Left ventricle myocardium inferior (tissue), 1 donor: ENCODE measurements at regions not wholly inside any gene's neighbourhood (a gene's known extent, or its start where the extent isn't known, plus 50 kb on each side); places are given as distances from the start of the nearest gene placed in this dataset.

Source experiments
- DNase-seq: peaks from one replicate; pipeline ENCODE4 v3.0.0-alpha.2; 2020
- H3K27ac ChIP-seq: fragments of 200-600 bp; replicated peaks from 2 replicates; pipeline ENCODE4 v1.8.0; 2021
- H3K27me3 ChIP-seq: fragments of 200-600 bp; 2 replicates; pipeline ENCODE4 v1.8.0; 2021; ENCODE audit warnings: low read depth
- H3K36me3 ChIP-seq: fragments of 200-600 bp; 2 replicates; pipeline ENCODE4 v1.8.0; 2021
- H3K4me1 ChIP-seq: fragments of 200-600 bp; 2 replicates; pipeline ENCODE4 v1.8.0; 2021
- H3K4me3 ChIP-seq: fragments of 200-600 bp; 2 replicates; pipeline ENCODE4 v1.8.0; 2021; ENCODE audit warnings: mild to moderate bottlenecking, moderate library complexity
- H3K9me3 ChIP-seq: fragments of 200-600 bp; replicated peaks from 2 replicates; pipeline ENCODE4 v1.8.0; 2021
- intact Hi-C: fragments of 100-400 bp; cut with micrococcal nuclease; formaldehyde crosslinking; loops from one replicate; pipeline ENCODE4 v1.11.0; 2022
- TF ChIP-seq, protein P1 (sequence below): fragments of 200-600 bp; IDR thresholded peaks from 2 replicates; pipeline ENCODE4 v1.8.0; 2021; ENCODE audit warnings: antibody characterized with exemption, mild to moderate bottlenecking, borderline replicate concordance
- donor health status: DM: no; HTN: yes; CAD: no; lungs with severe emphysema.

DNA sequence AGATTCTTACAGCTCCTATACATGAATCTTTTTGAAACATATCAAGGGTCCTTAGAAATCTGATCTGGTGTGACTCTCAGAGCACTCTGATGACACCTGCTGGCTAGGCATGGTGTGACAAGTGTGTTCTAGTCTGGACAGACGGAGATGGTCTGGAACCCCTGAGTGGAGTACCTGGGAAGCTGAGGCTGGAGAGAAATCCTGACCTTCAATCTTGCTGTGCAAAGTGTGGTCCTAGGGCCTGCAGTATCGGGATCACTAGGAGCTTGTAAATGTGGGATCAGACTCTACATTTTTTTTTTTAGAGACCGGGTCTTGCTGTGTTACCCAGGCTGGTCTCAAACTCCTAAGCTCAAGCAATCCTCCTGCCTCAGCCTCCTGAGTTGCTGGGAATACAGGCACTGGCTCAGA lies 78.6 kb upstream of the SOD1 start:
- Histone ChIP-seq H3K9me3 (no peaks in the 10 kb centered on the region), H3K27ac (no peak overlapping the region), H3K36me3 (no peaks in the 10 kb centered on the region), H3K4me3 (no peak overlapping the region), H3K27me3 (peaks cover 62% of the 10 kb centered on the region), H3K4me1 (peaks cover 5% of the 10 kb centered on the region)
- intact Hi-C loops, result loop anchor here (5.0 kb wide), 1 partner anchor 384 kb away; no protein-coding TSS in a partner anchor
- TF ChIP-seq, protein P1, sequence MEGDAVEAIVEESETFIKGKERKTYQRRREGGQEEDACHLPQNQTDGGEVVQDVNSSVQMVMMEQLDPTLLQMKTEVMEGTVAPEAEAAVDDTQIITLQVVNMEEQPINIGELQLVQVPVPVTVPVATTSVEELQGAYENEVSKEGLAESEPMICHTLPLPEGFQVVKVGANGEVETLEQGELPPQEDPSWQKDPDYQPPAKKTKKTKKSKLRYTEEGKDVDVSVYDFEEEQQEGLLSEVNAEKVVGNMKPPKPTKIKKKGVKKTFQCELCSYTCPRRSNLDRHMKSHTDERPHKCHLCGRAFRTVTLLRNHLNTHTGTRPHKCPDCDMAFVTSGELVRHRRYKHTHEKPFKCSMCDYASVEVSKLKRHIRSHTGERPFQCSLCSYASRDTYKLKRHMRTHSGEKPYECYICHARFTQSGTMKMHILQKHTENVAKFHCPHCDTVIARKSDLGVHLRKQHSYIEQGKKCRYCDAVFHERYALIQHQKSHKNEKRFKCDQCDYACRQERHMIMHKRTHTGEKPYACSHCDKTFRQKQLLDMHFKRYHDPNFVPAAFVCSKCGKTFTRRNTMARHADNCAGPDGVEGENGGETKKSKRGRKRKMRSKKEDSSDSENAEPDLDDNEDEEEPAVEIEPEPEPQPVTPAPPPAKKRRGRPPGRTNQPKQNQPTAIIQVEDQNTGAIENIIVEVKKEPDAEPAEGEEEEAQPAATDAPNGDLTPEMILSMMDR, result peak; percentile 88
- peak; percentile 60 for DNase-seq

DNA sequence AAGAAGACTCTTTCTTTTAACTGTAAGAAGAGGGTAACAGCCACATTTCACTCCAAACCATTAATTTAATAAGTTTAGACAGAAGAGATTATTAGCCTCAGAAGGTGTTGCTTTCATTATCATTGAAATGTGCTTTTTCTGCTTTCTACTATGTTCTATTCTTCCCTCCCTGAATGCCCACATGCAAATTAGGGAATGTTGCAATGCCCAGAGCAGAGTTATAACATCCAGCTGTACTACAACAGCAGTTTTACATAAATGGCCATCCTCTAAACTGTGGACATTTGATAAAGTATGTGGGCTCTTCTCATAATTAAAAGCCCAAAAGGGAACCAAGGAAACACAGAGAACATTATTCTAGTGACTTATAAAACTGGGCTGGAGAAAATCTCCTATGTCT lies 82.2 kb upstream of the SOD1 start:
- peaks cover 16% of the 10 kb centered on the region for H3K9me3 ChIP-seq
- TF ChIP-seq, protein P1, result no peak
- DNase-seq, result no peak
- H3K27ac ChIP-seq, result no peak overlapping the region
- H3K27me3 ChIP-seq, result peaks cover 65% of the 10 kb centered on the region
- no peaks in the 10 kb centered on the region for H3K36me3 ChIP-seq
- no peaks in the 10 kb centered on the region for H3K4me1 ChIP-seq
- intact Hi-C loops, result no loop called here
- no peak overlapping the region for H3K4me3 ChIP-seq

DNA sequence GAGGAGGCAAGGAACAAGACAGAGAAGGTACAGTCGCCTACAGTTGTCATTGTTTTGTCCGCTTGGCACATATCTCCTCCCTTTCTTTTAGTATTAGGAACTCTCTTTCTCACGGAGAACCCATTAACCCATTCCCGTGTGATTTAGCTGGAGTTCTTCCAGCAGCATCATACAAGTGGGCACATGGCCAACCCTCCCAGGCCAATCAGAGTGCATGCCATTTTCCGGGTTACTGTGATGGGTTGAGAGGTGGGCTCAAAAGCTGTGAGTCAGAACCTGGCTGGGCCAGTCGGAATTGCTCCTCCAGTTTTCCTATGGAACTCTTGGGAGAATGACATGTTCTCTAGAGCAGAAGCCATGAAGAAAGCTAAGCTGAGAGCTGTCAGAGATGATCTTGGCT lies 83.1 kb upstream of the SOD1 start:
- H3K9me3 ChIP-seq, result peaks cover 16% of the 10 kb centered on the region
- no peak overlapping the region for H3K4me3 ChIP-seq
- no peak for DNase-seq
- no peaks in the 10 kb centered on the region for H3K4me1 ChIP-seq
- no peaks in the 10 kb centered on the region for H3K36me3 ChIP-seq
- no peak overlapping the region for H3K27ac ChIP-seq
- intact Hi-C loops, result no loop called here
- H3K27me3 ChIP-seq, result peaks cover 57% of the 10 kb centered on the region
- TF ChIP-seq, protein P1, result no peak

DNA sequence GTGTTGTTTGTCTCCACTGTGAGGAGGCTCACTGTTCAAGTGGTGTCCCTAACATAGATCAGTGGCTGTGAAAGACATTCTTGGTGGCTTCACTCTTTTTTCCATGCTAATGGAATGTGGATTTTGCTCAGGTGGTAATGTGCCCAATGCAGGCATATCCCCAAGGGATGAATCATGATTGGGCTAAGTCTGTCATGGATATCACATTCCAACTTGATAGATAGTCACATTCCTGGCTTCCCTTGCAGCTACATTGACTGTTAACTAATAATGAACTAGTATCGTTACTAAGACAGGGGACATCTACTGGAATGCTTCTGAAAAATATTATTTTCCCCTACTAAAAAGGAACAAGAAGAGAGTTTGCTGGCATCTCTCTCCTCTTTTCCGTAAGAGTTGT lies 86.3 kb upstream of the SOD1 start:
- no peak for DNase-seq
- intact Hi-C loops, result no loop called here
- Histone ChIP-seq H3K4me3 (no peak overlapping the region), H3K9me3 (peaks cover 16% of the 10 kb centered on the region), H3K27me3 (peaks cover 34% of the 10 kb centered on the region), H3K4me1 (no peaks in the 10 kb centered on the region), H3K27ac (no peak overlapping the region), H3K36me3 (no peaks in the 10 kb centered on the region)
- TF ChIP-seq, protein P1, result no peak

DNA sequence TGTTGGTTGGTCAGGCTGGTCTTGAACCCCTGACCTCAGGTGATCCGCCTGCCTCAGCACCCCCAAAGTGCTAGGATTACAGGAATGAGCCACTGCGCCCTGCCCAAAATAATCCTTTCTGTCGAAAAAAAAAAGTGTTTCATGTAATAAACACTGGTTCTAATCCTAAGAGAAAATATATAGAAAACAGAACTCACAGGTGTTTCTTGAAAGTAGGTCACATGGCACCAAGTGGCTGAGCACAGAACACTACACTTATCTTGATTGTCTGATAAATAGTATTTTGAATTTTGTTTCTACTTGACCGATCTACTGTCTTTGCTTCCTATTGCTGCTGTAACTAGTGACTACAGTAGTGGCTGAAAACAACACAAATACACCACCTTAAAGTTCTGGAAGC lies 87.6 kb upstream of the SOD1 start:
- H3K27ac ChIP-seq, result no peak overlapping the region
- TF ChIP-seq, protein P1, result no peak
- H3K4me1 ChIP-seq, result no peaks in the 10 kb centered on the region
- peaks cover 16% of the 10 kb centered on the region for H3K9me3 ChIP-seq
- intact Hi-C loops, result no loop called here
- no peaks in the 10 kb centered on the region for H3K36me3 ChIP-seq
- no peak for DNase-seq
- H3K27me3 ChIP-seq, result peaks cover 23% of the 10 kb centered on the region
- H3K4me3 ChIP-seq, result no peak overlapping the region
